ENCODE measurements at regions not wholly inside any gene's neighbourhood (a gene's known extent, or its start where the extent isn't known, plus 50 kb on each side); places are given as distances from the start of the nearest gene placed in this dataset.
"Not testable (repeated sequence)": the region's sequence is repeated elsewhere in the genome, so short reads cannot be mapped to it uniquely, and the experiment has no call there.

DNA sequence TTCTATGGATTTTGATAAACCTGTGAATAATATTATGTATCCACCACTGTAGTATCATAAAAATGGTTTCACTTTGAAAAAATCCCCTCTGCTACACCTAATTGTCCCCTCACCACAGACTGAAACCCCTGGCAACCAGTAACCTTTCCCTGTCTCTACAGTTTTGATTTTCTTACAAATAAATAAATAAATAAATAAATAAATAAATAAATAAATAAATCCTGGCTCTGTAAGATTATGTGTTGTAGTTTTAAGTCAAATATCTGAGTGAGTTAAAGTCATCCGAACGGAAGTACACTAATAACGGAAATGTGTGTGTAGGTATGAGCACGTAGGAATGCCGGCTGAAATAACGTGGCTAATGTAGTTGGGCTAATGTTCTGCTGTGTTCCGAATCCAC lies 641.5 kb downstream of the GABRG1 start:
- DNase-seq (ENCODE audit: low read depth): no peak
- TF ChIP-seq, protein P1, sequence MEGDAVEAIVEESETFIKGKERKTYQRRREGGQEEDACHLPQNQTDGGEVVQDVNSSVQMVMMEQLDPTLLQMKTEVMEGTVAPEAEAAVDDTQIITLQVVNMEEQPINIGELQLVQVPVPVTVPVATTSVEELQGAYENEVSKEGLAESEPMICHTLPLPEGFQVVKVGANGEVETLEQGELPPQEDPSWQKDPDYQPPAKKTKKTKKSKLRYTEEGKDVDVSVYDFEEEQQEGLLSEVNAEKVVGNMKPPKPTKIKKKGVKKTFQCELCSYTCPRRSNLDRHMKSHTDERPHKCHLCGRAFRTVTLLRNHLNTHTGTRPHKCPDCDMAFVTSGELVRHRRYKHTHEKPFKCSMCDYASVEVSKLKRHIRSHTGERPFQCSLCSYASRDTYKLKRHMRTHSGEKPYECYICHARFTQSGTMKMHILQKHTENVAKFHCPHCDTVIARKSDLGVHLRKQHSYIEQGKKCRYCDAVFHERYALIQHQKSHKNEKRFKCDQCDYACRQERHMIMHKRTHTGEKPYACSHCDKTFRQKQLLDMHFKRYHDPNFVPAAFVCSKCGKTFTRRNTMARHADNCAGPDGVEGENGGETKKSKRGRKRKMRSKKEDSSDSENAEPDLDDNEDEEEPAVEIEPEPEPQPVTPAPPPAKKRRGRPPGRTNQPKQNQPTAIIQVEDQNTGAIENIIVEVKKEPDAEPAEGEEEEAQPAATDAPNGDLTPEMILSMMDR (IDR thresholded peaks at IDR 0.05; ENCODE audit: insufficient read depth, low read depth, low read length, missing control alignments): no peak
- no peak overlapping the region for H3K4me3 ChIP-seq (ENCODE audit: low read depth, low read length)

DNA sequence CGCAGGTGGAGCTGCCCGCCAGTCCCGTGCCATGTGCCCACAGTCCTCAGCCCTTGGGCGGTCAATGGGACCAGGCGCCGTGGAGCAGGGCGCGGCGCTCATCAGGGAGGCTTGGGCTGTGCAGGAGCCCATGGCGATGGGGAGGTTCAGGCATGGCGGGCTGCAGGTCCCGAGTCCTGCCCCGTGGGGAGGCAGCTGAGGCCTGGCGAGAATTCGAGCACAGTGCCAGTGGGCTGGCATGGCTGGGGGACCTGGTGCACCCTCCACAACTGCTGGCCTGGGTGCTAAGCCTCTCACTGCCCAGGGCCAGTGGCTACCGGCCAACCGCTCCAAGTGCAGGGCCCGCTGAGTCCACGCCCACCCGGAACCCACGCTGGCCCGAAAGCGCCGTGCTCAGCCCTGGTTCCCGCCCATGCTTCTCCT lies 646.5 kb downstream of the GABRG1 start:
- TF ChIP-seq, protein P1 (IDR thresholded peaks at IDR 0.05; ENCODE audit: insufficient read depth, low read depth, low read length, missing control alignments): no peak
- no peak overlapping the region for H3K4me3 ChIP-seq (ENCODE audit: low read depth, low read length)
- no peak for DNase-seq (ENCODE audit: low read depth)

DNA sequence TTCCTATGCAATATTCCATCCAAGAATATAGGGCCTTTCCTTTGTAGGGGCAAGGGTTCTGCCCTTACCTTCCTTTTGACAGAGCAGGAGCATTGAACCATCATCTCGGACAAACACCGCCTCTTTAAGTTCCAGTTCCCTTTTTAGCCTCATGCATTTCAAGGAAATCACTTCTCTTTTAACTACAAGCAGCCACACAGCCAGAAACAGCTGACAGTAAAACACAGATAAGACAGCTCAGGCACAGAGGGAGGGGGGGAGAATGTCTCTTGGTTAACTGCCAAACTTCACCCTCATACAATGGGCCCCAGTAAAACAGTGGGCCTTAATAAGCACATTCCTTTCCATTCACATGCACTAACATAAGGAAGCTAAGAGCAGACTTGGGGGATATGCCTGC lies 648.3 kb downstream of the GABRG1 start:
- DNase-seq (ENCODE audit: low read depth): no peak
- no peak overlapping the region for H3K4me3 ChIP-seq (ENCODE audit: low read depth, low read length)
- TF ChIP-seq, protein P1 (IDR thresholded peaks at IDR 0.05; ENCODE audit: insufficient read depth, low read depth, low read length, missing control alignments): no peak

DNA sequence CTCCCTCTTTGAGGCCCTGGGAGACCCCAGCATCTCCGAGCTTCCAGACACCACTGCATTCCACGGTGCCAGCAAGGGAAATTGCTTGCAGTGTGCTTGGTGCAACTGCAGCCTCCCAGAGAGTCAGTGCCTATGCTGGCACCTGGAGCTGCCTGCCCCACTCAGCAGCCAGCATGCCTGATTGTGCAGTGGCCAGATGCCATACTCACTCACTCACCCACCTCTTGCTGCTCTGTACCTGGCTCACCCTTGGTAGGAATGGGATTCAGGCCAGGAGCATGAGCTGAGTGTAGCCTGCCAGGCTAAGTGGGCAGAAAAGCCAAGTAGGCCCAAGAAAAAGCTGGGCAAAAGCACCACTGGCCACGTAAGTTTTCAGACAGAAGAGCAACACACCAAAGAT lies 651.4 kb downstream of the GABRG1 start:
- DNase-seq (ENCODE audit: low read depth): no peak
- TF ChIP-seq, protein P1 (IDR thresholded peaks at IDR 0.05; ENCODE audit: insufficient read depth, low read depth, low read length, missing control alignments): no peak
- no peak overlapping the region for H3K4me3 ChIP-seq (ENCODE audit: low read depth, low read length)

DNA sequence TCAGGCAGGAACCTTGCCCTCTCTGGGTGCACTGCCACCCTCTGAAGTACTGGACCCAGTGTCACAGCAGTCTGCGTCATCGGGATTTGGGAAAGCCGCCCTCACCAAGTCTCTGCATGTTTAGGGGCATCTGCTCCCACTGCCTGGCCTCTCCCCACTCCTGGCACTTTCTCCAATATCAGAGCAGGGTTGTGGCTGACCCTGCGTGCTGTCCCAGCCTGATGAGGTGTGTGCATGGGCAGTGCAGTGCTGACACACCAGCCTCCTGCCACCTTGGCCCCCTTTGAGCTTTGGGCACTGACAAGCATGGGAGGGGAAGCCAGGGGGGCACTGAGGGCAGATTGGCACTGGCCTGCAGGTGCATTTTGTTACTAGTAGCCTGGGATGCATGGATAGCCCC lies 652.5 kb downstream of the GABRG1 start:
- DNase-seq (ENCODE audit: low read depth): no peak
- TF ChIP-seq, protein P1 (IDR thresholded peaks at IDR 0.05; ENCODE audit: insufficient read depth, low read depth, low read length, missing control alignments): no peak
- H3K4me3 ChIP-seq (ENCODE audit: low read depth, low read length): no peak overlapping the region

DNA sequence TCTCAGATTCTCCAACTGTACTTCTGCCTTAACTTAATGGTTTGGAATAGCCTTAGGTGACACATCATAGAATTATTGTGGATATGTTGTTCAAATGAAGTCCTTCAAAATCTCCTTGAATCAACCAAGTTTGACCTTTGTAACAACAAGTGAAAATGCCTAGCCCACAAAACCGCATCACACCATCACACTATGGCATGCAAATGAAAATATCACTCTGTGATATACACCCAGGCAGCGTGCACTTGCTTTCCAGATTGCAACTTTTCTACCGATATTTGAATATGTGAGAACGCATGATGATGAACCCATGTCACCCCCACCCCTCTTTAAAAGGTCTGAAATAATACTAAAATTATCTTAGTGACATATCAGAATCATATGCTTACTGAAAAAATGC lies 656.7 kb downstream of the GABRG1 start:
- DNase-seq (ENCODE audit: low read depth): no peak
- H3K4me3 ChIP-seq (ENCODE audit: low read depth, low read length): no peak overlapping the region
- TF ChIP-seq, protein P1 (IDR thresholded peaks at IDR 0.05; ENCODE audit: insufficient read depth, low read depth, low read length, missing control alignments): no peak

DNA sequence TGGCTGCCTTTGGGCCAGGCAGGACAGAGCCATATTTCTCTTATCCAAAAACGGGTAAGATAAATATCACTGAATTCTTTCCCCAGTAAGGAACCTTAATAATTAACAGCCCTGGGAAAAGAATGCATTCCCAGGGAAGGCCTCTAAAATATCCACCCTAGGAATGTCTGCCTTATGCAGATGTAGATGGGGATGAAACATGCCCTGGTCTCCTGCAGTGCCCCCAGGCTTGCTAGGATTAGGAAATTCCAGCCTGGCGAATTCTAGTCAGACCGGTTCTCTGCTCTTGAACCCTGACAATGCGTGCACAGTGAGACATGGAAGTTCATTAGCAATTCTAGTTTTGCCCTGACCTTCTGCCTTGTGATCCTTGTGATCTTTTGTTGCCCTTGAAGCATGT lies 663.7 kb downstream of the GABRG1 start:
- not testable (repeated sequence) for H3K4me3 ChIP-seq (ENCODE audit: low read depth, low read length); DNase-seq (ENCODE audit: low read depth)

Measured in GM12865 (cell line).